ENCODE measurements at regions not wholly inside any gene's neighbourhood (a gene's known extent, or its start where the extent isn't known, plus 50 kb on each side); places are given as distances from the start of the nearest gene placed in this dataset.

- no peak overlapping the region for H3K4me3 Mint-ChIP-seq
- peaks cover 6% of the 10 kb centered on the region for H3K36me3 Mint-ChIP-seq (ENCODE audit: low read depth)
- H3K27me3 Mint-ChIP-seq (ENCODE audit: low read depth), result peaks cover 4% of the 10 kb centered on the region
- TF ChIP-seq CTCF (IDR thresholded peaks at IDR 0.05; ENCODE audit: unreplicated experiment in 3 of 3), result no peak
- peaks cover 7% of the 10 kb centered on the region for H3K4me1 Mint-ChIP-seq
- peak overlapping the region in 1 of 3 experiments; percentile 0 for H3K27ac Mint-ChIP-seq
- H3K9me3 Mint-ChIP-seq, result peaks cover 20% of the 10 kb centered on the region
Observed at GRCh38 chr20:57762531-57763234, 52.9 kb upstream of the PMEPA1 start.

- Mint-ChIP-seq H3K36me3 (ENCODE audit: low read depth) (peaks cover 6% of the 10 kb centered on the region), H3K9me3 (peaks cover 19% of the 10 kb centered on the region), H3K27ac (peak overlapping the region in 1 of 3 experiments; percentile 23), H3K4me1 (peaks cover 5% of the 10 kb centered on the region), H3K27me3 (ENCODE audit: low read depth) (peaks cover 5% of the 10 kb centered on the region), H3K4me3 (no peak overlapping the region)
- TF ChIP-seq CTCF (IDR thresholded peaks at IDR 0.05; ENCODE audit: unreplicated experiment in 3 of 3), result no peak
Observed at GRCh38 chr20:57761413-57761734, 51.6 kb upstream of the PMEPA1 start.

GRCh38 chr20:57760698-57761412 is 51.0 kb upstream of the PMEPA1 start:
- peaks cover 16% of the 10 kb centered on the region for H3K9me3 Mint-ChIP-seq
- H3K36me3 Mint-ChIP-seq (ENCODE audit: low read depth), result peaks cover 6% of the 10 kb centered on the region
- peaks cover 9% of the 10 kb centered on the region for H3K27me3 Mint-ChIP-seq (ENCODE audit: low read depth)
- TF ChIP-seq CTCF (IDR thresholded peaks at IDR 0.05; ENCODE audit: unreplicated experiment in 3 of 3), result no peak
- H3K4me1 Mint-ChIP-seq, result peaks cover 7% of the 10 kb centered on the region
- no peak overlapping the region for H3K4me3 Mint-ChIP-seq
- H3K27ac Mint-ChIP-seq, result no peak overlapping the region

- Mint-ChIP-seq H3K27ac (peak overlapping the region in 1 of 3 experiments; percentile 40), H3K27me3 (ENCODE audit: low read depth) (peaks cover 13% of the 10 kb centered on the region)
- no peak for TF ChIP-seq CTCF (IDR thresholded peaks at IDR 0.05; ENCODE audit: unreplicated experiment in 3 of 3)
Observed at GRCh38 chr20:57759724-57760123, 49.9 kb upstream of the PMEPA1 start.

More at GRCh38 chr20:57759724-57760123, 49.9 kb upstream of the PMEPA1 start:
- Mint-ChIP-seq H3K4me3 (no peak overlapping the region), H3K4me1 (peaks cover 14% of the 10 kb centered on the region), H3K9me3 (peaks cover 16% of the 10 kb centered on the region), H3K36me3 (ENCODE audit: low read depth) (peaks cover 6% of the 10 kb centered on the region)
